Vagina (tissue), 2 donors: ENCODE measurements at regions not wholly inside any gene's neighbourhood (a gene's known extent, or its start where the extent isn't known, plus 50 kb on each side); places are given as distances from the start of the nearest gene placed in this dataset.

Experiments
- DNase-seq, 2 donors: peaks; one replicate each; pipeline ENCODE4 v3.0.0-alpha.2; 2017; ENCODE audit errors: extremely low spot score in 2 of 2
- H3K27ac ChIP-seq: fragments of 200-600 bp; sonication (generic); one replicate; pipeline ENCODE4 v1.5.1; 2019
- H3K27me3 ChIP-seq: fragments of 200-600 bp; sonication (generic); one replicate; pipeline ENCODE4 v1.5.1; 2019
- H3K36me3 ChIP-seq, 2 donors: fragments of 200-600 bp; sonication (generic); one replicate each; pipeline ENCODE4 v1.5.1; 2017 to 2019
- H3K4me1 ChIP-seq: fragments of 200-600 bp; sonication (generic); one replicate; pipeline ENCODE4 v1.5.1; 2019
- H3K4me3 ChIP-seq, 2 donors: fragments of 200-600 bp; sonication (generic); 1 replicate in 1 of 2; 2 replicates in 1 of 2; pipeline ENCODE4 v1.5.1; 2016 to 2019
- H3K9me3 ChIP-seq: fragments of 200-600 bp; sonication (generic); one replicate; pipeline ENCODE4 v1.5.1; 2019
- CTCF ChIP-seq, 3 experiments: fragments of 450-650 bp in 2 of 3; fragments of 200-600 bp in 1 of 3; sonication (generic) in 1 of 3; IDR thresholded peaks; one replicate each; pipeline ENCODE4 v1.5.1; 2017 to 2019; ENCODE audit warnings: antibody characterized with exemption in 3 of 3, mild to moderate bottlenecking in 2 of 3, moderate library complexity in 2 of 3
- POLR2A ChIP-seq, 2 donors: fragments of 450-650 bp; IDR thresholded peaks; one replicate each; pipeline ENCODE4 v1.6.1; 2017; ENCODE audit warnings: antibody characterized with exemption in 2 of 2, mild to moderate bottlenecking in 2 of 2, moderate library complexity in 2 of 2
- POLR2AphosphoS5 ChIP-seq, 2 donors: sonication (generic); formaldehyde crosslinking; IDR thresholded peaks; one replicate each; pipeline ENCODE4 v1.9.0; 2017; ENCODE audit warnings: antibody characterized with exemption in 2 of 2, mild to moderate bottlenecking in 2 of 2, low read depth in 1 of 2; ENCODE audit not compliant: insufficient read depth in 1 of 2
- intact Hi-C: fragments of 100-400 bp; cut with DNase I; formaldehyde crosslinking; loops from one replicate; pipeline ENCODE4 v1.15.1; 2023

- DNase-seq = no peak
- no peak overlapping the region for H3K4me3 ChIP-seq
- TF ChIP-seq POLR2A (IDR thresholded peaks at IDR 0.05) (no peak), CTCF (IDR thresholded peaks at IDR 0.05) (no peak)
- H3K27ac ChIP-seq = no peak overlapping the region
- H3K4me1 ChIP-seq = no peaks in the 10 kb centered on the region
- no peaks in the 10 kb centered on the region for H3K9me3 ChIP-seq
- intact Hi-C loops = no loop called here
- no peaks in the 10 kb centered on the region for H3K27me3 ChIP-seq
- H3K36me3 ChIP-seq = no peaks in the 10 kb centered on the region
Observed at GRCh38 chr7:14092331-14092730, 102.9 kb upstream of the ETV1 start.

GRCh38 chr7:14085901-14086300, 96.4 kb upstream of the ETV1 start:
- Histone ChIP-seq H3K4me1 (no peaks in the 10 kb centered on the region), H3K27ac (no peak overlapping the region), H3K9me3 (no peaks in the 10 kb centered on the region), H3K27me3 (no peaks in the 10 kb centered on the region), H3K36me3 (no peaks in the 10 kb centered on the region), H3K4me3 (no peak overlapping the region)
- intact Hi-C loops = no loop called here
- no peak for DNase-seq
- TF ChIP-seq CTCF (IDR thresholded peaks at IDR 0.05) = no peak
- TF ChIP-seq POLR2A (IDR thresholded peaks at IDR 0.05) = no peak
- TF ChIP-seq POLR2AphosphoS5 (IDR thresholded peaks at IDR 0.05; ENCODE audit: insufficient read depth in 1 of 2, low read depth in 1 of 2) = no peak

GRCh38 chr7:14083761-14084160, 94.3 kb upstream of the ETV1 start:
- H3K27me3 ChIP-seq = no peaks in the 10 kb centered on the region
- H3K4me1 ChIP-seq = no peaks in the 10 kb centered on the region
- intact Hi-C loops = no loop called here
- H3K4me3 ChIP-seq = no peak overlapping the region
- DNase-seq = no peak
- no peak for TF ChIP-seq CTCF (IDR thresholded peaks at IDR 0.05)
- TF ChIP-seq POLR2A (IDR thresholded peaks at IDR 0.05) = no peak
- TF ChIP-seq POLR2AphosphoS5 (IDR thresholded peaks at IDR 0.05; ENCODE audit: insufficient read depth in 1 of 2, low read depth in 1 of 2) = no peak
- H3K27ac ChIP-seq = no peak overlapping the region
- no peaks in the 10 kb centered on the region for H3K36me3 ChIP-seq
- no peaks in the 10 kb centered on the region for H3K9me3 ChIP-seq

- no peaks in the 10 kb centered on the region for H3K36me3 ChIP-seq
Observed at GRCh38 chr7:14073988-14074387, 84.5 kb upstream of the ETV1 start.

GRCh38 chr7:14073543-14073942, 84.1 kb upstream of the ETV1 start:
- no peaks in the 10 kb centered on the region for H3K27me3 ChIP-seq

More at GRCh38 chr7:14073988-14074387, 84.5 kb upstream of the ETV1 start:
- no peaks in the 10 kb centered on the region for H3K27me3 ChIP-seq
- H3K4me1 ChIP-seq = no peaks in the 10 kb centered on the region
- DNase-seq = no peak
- H3K27ac ChIP-seq = no peak overlapping the region
- no peak overlapping the region for H3K4me3 ChIP-seq
- TF ChIP-seq CTCF (IDR thresholded peaks at IDR 0.05) (no peak), POLR2AphosphoS5 (IDR thresholded peaks at IDR 0.05; ENCODE audit: insufficient read depth in 1 of 2, low read depth in 1 of 2) (no peak), POLR2A (IDR thresholded peaks at IDR 0.05) (no peak)
- intact Hi-C loops = loop anchor here (10.0 kb wide), 1 partner anchor 49 kb away; no protein-coding TSS in a partner anchor
- H3K9me3 ChIP-seq = no peaks in the 10 kb centered on the region

More at GRCh38 chr7:14073543-14073942, 84.1 kb upstream of the ETV1 start:
- Histone ChIP-seq H3K9me3 (no peaks in the 10 kb centered on the region), H3K4me1 (no peaks in the 10 kb centered on the region), H3K4me3 (no peak overlapping the region), H3K36me3 (no peaks in the 10 kb centered on the region), H3K27ac (no peak overlapping the region)
- TF ChIP-seq POLR2AphosphoS5 (IDR thresholded peaks at IDR 0.05; ENCODE audit: insufficient read depth in 1 of 2, low read depth in 1 of 2) (peak in 1 of 2 donors; percentile 77), CTCF (IDR thresholded peaks at IDR 0.05) (no peak)
- intact Hi-C loops = loop anchor here (10.0 kb wide), 1 partner anchor 49 kb away; no protein-coding TSS in a partner anchor
- no peak for DNase-seq
